IPS-NIHi7 (cell line): ENCODE measurements at regions not wholly inside any gene's neighbourhood (a gene's known extent, or its start where the extent isn't known, plus 50 kb on each side); places are given as distances from the start of the nearest gene placed in this dataset.

Source experiments
- DNase-seq: peaks from one replicate; pipeline ENCODE4 v3.0.0; 2012; ENCODE audit warnings: mixed read lengths; ENCODE audit errors: extremely low spot score

DNA sequence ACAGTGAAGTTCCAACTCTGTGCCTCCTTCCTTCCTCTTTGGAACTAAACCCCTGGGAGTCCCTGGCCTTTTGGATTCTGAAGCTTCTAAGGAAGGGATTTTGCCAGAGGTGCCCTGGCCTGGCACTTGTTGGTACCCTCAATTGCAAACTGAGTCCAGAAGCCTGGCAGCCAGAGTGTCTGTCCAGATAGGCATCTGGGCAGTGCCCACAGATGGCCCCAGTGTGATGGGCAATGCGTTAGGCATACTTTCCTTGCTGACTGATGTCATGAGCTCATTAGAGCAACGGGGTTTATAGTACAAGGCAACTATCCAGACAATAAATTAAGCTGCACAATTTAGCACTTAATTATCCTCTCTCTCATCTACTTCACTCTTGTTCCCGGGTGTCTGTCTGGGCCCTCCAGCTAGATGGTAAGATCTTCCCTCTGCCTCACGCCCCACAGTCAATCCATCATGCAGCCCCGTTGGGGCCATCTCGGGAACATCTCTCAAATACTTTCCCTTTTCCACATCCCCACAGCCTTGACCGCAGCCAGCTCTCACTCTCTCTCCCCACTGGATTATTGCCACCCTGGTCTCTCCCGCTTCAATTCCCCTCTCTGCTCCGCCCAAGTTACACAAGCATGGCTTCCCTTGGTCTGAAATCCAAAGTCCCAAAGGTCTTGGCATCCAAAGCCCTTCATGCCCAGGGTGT, 157.5 kb upstream of the SMIM23 start:
- DNase-seq: no peak

DNA sequence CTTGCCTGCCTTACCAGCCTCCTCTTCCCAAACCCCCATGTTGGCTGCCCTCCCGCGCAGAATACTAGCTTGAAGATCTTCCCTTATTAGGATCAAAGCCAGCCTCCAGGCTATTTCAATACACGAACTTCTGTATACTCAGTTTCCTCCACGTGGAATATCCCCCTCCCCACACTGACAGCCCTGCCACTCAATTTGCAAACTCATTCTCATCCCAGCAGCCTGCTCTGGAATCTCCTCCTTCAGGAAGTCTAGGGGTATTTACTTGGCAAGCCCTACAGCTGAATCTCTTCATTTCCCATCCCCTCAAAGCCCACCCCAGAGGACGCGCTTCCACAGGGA, 157.0 kb upstream of the SMIM23 start:
- DNase-seq: no peak

DNA sequence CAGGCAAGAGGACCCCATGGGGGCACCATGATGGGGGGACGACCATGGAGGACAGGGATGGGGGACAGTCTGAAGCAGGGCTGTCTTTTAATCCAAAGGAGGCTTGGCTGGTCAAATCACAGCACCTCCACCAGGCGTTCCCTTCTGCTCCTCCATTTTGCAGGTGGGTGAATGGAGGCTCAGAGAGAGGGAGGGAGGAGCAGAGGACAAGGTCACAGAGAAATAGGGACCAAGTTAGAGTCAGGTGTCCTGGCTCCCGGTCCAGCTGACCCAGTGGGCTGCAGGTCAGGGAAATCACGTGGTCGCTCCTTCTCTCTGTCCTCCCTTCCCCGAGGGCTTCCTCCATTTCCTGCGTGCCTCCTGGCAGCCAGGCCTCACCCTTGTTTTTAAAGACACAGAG, 156.4 kb upstream of the SMIM23 start:
- DNase-seq: no peak

GRCh38 chr5:171629628-171630349, 155.8 kb upstream of the SMIM23 start:
- DNase-seq: peak; percentile 88

DNA sequence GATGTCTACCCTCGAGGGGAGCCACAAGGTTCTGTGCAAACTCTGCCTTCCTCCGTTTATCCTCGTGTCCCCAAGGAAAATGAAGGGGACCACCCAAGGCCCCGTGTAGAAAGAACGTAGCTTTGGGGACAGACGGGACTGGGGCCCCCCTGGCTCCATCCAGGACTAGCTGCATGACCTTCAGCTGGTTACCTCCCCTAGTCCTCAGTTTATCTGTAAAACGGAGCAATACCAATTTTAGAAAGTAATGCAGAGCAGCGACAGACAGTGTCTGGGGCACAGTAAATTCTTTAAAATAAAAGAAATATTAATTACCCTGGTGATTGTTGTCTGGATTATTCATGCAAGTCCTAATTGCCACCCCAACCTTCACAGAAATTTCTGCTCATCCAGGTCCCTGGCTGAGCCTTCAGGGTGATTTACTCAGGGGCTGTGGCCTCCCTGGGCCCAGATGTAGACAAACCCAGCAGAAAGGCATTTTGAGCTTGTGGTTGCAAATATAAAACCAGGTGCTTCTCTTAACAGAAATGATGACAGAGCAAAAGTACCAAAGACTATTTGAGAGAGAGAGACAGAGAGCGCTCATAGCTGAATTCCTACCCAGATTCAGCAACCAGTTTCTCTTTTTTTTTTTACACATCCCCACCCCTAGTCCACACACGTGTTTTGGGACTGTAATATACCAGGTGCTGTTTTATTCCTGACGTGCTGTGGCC, 155.1 kb upstream of the SMIM23 start:
- DNase-seq: no peak

DNA sequence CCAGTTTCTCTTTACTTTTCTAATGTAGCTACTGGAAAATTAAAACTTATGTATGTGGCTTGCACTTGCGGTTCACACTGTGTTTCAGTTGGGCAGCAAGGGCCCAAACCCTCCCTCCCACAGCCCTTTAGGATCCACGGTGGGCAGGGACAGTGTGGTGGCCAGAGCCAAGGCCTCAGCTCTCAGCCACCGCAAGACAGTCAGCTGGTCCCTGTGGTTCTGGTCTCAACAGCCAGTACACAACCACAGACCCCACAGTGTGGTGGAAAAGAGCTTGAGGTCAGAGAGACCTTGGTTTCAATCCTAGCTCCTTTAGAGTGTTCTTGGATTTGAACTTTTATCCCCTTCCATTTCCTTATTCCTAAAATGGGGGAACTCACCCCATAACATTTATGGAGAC, 153.0 kb upstream of the SMIM23 start:
- no peak for DNase-seq

DNA sequence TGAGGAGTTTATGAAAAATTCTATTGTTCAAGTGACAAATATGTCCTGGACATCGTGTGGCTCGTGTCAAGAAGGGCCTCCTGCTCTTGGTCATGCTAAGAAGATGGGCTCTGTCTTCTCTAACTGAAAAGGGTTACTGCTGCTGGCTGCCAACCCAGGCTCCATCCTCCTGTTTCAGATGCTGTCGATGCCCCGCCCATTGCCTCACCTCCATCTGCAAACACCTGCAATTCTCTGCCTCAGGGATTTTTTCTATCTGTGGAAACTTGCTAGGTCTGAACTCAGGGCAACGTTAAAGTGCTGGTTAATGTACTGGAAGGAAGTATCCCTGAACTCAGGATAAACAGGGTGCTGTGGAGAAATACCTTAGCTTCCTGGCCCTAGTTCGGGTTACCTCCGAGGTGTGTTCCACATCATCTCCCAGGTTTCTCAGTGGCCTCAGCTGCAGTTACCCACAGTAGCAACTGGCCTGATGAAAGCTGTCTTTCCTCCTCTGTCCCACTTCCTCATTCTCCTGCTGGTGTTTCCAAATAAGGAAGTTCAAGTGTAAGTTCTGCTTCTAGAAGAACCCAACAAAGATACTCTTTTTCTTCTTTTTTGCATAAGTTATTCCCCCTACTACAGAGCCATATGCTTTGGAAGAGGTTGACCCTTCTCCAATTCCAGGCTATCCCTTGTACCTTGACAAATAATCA, 151.7 kb upstream of the SMIM23 start:
- no peak for DNase-seq

- no peak for DNase-seq
Observed at GRCh38 chr5:171634511-171634910, 151.1 kb upstream of the SMIM23 start.

- no peak for DNase-seq
Observed at GRCh38 chr5:171635028-171635427, 150.6 kb upstream of the SMIM23 start.

DNA sequence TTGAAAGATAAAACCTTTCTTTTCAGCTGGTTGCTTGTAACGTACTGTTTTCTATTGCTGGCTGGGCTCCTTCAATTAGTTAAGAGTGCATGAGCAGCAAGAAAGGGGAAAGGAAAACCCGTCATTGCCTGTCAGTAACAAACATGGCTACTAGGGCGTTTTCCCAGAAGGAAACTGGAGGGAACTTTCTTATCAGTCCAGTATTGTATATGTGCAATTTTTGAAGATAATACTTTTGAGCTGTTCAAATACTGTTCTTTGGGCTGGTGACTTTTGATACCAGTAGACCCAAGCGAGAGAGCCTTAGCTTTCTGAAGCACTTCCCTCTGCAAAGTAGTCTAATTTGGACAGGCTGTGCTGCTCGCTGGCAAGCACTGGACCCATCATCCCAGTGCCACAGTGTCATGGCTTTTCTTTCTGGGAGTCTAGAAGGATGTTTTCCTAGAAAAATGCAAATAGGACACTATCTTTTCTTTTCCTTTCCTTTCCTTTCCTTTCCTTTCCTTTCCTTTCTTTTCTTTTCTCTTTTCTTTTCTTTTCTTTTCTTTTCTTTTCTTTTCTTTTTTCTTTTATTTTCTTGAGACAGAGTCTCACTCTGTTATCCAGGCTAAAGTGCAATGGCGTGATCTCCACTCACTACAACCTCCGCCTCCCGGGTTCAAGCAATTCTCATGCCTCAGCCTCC, 149.9 kb upstream of the SMIM23 start:
- no peak for DNase-seq

DNA sequence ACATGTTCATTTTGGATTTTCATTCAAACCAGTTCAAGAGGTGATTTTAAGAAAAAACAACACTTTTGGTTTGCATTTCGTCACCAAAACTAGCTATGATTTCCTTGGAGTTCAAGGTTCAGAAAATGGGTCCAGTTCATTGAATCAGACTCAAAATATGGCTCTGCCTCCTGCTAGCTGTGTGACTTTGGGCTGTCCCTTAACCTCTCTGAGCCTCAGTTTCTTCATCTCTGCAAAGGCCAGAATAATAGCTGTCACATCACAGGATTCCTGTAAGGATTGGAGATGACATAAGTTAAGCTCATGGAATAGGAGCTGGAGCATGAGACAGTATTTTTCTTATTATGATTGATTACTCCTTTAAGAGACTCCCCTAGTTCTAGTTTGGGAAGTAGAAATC, 147.8 kb upstream of the SMIM23 start:
- no peak for DNase-seq

- DNase-seq: no peak
Observed at GRCh38 chr5:171639205-171639621, 146.4 kb upstream of the SMIM23 start.

DNA sequence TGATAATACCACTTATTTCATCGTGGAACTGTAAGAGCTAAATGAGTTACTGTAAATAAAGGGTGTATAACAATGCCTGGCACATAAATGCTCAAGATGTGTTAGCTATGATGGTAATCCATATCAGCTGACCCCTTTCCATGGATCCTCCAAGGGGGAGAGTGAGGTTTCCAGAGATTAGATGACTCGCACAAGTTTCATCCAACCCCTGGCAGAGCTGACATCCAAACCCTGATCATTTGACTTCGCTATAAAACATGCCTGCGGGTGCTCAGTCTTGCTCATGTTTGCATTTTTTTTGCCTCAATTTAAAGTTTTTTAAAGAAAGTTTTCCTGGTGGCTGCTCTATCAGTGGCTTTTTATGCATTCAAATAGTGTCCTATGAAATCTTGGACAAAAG, 145.7 kb upstream of the SMIM23 start:
- no peak for DNase-seq

DNA sequence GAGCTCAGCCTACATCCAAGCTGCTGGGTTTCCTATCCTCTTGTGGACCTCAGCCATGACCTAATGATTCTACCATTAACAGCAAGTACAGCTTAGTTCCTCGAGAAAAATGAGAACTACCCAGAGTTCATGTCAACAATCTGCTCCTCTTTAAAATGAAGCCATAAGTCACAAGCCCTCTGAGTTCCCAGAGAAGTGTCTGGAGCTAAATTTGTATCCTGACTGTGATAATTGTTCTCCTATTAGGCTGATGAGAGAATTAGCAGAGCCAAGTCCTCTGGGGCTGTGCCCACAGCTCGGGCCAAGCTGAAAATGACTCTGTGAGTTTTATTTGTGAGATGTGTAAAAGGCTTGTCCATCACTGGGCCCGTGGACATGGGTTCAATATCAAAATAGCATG, 145.1 kb upstream of the SMIM23 start:
- no peak for DNase-seq

DNA sequence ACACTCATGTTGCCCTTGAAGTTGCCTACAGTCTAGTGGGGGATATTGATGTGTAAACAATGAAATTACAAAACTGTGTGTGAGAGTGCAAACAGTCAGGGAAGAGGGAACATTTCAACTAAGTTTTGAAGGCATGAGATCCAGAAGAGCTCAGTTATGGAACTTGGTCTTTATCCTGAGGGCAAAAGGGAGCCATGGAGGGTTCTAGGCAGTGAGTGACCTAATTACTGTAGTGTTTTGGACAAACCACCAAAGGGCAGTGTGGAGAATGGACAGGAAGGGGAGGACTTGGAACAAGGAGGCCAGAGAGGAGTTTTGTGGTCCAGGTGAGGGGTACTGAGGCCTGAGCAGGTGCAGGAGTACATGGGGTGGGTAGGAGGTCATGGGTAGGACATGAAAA, 143.7 kb upstream of the SMIM23 start:
- DNase-seq: no peak

GRCh38 chr5:171642894-171643293, 142.7 kb upstream of the SMIM23 start:
- no peak for DNase-seq

DNA sequence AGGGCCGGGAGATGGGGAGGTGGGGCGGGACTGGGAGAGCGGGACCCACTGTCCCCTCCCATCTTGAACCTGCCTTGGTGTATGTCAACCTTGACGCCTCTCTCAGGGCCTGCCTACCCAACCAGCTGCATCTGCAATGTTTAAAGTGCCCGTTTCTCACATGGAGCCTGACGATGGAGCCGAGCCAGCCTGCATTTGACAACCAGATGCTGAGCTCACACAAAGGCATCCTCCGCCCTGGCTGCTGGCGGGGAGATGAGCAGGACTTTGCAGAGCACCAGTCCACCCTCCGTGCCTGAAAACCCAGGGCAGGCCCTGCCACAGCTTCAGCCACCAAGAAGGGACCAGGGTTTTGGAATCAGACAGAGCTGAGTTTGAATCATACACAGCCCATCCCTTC, 141.1 kb upstream of the SMIM23 start:
- no peak for DNase-seq

- no peak for DNase-seq
Observed at GRCh38 chr5:171646102-171647042, 139.2 kb upstream of the SMIM23 start.

GRCh38 chr5:171647043-171647903, 138.3 kb upstream of the SMIM23 start:
- DNase-seq: peak; percentile 75

DNA sequence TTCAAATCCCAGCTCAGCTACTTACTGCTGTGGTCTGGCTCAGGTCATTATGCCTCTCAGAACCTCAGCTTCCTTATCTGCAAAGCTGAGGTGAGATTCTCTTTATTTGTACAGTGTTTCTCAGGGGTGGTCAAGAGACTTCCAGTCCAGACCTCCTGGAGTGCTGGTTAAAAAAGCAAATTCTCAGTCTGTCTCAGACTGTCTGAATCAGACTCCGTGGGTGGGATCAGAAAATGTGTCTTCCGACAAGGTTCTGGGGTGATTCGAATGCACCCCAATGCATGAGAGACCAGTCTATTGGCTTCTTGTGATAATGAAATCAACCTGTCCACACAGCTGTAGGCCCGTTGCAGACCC, 137.7 kb upstream of the SMIM23 start:
- DNase-seq: no peak
